H1 (cell line): ENCODE measurements at regions not wholly inside any gene's neighbourhood (a gene's known extent, or its start where the extent isn't known, plus 50 kb on each side); places are given as distances from the start of the nearest gene placed in this dataset.

Experiments used
- TF ChIP-seq, protein P1 (sequence below): fragments of 300-600 bp; sonication (generic); IDR thresholded peaks from 2 replicates; pipeline ENCODE4 v1.7.1; 2012; ENCODE audit warnings: low read length, moderate library complexity, mild to moderate bottlenecking, inconsistent platforms; ENCODE audit not compliant: insufficient replicate concordance

DNA sequence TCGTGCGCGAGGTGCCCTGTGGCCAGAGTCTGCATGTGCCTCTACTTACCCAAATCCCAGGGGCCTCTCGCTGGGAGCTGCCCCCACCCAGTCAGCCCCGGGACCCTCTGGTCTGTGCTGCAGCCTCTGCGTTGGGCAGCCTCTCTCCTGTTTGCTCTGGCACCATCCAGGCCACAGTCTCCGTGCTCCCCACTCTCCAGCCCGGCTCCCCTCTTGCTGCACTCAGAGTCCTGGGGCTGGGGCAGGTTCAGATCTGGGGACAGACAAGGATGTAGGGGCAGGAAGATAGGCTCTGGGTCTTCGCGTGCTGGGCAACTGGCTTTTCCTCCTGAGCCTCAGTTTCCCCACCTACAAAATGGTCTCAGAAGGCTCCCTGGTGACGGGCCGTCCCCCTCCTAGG, 70.8 kb upstream of the GATA5 start (continued):
- TF ChIP-seq, protein P1, sequence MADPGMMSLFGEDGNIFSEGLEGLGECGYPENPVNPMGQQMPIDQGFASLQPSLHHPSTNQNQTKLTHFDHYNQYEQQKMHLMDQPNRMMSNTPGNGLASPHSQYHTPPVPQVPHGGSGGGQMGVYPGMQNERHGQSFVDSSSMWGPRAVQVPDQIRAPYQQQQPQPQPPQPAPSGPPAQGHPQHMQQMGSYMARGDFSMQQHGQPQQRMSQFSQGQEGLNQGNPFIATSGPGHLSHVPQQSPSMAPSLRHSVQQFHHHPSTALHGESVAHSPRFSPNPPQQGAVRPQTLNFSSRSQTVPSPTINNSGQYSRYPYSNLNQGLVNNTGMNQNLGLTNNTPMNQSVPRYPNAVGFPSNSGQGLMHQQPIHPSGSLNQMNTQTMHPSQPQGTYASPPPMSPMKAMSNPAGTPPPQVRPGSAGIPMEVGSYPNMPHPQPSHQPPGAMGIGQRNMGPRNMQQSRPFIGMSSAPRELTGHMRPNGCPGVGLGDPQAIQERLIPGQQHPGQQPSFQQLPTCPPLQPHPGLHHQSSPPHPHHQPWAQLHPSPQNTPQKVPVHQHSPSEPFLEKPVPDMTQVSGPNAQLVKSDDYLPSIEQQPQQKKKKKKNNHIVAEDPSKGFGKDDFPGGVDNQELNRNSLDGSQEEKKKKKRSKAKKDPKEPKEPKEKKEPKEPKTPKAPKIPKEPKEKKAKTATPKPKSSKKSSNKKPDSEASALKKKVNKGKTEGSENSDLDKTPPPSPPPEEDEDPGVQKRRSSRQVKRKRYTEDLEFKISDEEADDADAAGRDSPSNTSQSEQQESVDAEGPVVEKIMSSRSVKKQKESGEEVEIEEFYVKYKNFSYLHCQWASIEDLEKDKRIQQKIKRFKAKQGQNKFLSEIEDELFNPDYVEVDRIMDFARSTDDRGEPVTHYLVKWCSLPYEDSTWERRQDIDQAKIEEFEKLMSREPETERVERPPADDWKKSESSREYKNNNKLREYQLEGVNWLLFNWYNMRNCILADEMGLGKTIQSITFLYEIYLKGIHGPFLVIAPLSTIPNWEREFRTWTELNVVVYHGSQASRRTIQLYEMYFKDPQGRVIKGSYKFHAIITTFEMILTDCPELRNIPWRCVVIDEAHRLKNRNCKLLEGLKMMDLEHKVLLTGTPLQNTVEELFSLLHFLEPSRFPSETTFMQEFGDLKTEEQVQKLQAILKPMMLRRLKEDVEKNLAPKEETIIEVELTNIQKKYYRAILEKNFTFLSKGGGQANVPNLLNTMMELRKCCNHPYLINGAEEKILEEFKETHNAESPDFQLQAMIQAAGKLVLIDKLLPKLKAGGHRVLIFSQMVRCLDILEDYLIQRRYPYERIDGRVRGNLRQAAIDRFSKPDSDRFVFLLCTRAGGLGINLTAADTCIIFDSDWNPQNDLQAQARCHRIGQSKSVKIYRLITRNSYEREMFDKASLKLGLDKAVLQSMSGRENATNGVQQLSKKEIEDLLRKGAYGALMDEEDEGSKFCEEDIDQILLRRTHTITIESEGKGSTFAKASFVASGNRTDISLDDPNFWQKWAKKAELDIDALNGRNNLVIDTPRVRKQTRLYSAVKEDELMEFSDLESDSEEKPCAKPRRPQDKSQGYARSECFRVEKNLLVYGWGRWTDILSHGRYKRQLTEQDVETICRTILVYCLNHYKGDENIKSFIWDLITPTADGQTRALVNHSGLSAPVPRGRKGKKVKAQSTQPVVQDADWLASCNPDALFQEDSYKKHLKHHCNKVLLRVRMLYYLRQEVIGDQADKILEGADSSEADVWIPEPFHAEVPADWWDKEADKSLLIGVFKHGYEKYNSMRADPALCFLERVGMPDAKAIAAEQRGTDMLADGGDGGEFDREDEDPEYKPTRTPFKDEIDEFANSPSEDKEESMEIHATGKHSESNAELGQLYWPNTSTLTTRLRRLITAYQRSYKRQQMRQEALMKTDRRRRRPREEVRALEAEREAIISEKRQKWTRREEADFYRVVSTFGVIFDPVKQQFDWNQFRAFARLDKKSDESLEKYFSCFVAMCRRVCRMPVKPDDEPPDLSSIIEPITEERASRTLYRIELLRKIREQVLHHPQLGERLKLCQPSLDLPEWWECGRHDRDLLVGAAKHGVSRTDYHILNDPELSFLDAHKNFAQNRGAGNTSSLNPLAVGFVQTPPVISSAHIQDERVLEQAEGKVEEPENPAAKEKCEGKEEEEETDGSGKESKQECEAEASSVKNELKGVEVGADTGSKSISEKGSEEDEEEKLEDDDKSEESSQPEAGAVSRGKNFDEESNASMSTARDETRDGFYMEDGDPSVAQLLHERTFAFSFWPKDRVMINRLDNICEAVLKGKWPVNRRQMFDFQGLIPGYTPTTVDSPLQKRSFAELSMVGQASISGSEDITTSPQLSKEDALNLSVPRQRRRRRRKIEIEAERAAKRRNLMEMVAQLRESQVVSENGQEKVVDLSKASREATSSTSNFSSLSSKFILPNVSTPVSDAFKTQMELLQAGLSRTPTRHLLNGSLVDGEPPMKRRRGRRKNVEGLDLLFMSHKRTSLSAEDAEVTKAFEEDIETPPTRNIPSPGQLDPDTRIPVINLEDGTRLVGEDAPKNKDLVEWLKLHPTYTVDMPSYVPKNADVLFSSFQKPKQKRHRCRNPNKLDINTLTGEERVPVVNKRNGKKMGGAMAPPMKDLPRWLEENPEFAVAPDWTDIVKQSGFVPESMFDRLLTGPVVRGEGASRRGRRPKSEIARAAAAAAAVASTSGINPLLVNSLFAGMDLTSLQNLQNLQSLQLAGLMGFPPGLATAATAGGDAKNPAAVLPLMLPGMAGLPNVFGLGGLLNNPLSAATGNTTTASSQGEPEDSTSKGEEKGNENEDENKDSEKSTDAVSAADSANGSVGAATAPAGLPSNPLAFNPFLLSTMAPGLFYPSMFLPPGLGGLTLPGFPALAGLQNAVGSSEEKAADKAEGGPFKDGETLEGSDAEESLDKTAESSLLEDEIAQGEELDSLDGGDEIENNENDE, result no peak
